ENCODE measurements at regions not wholly inside any gene's neighbourhood (a gene's known extent, or its start where the extent isn't known, plus 50 kb on each side); places are given as distances from the start of the nearest gene placed in this dataset.

DNA sequence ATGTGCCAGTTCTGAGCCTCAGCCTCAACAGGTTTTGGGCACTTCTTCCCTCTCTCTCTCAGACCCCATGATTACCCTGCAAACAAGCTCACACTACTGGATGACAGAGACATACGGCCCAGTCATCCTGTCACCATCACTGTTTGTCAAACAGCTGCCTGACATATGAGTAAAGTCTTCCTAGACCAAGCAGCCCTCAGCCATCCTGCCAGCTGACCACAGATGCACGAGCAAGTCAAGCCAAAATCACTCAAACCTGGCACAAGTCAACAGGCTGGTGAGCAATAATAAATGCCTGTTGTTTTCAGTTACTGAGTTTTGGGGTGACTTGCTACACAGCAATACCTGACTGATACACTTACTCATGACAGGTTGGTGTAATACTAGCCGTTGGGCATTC lies 75.5 kb upstream of the KLF7 start:
- H3K27me3 Mint-ChIP-seq = no peaks in the 10 kb centered on the region
- no peaks in the 10 kb centered on the region for H3K9me3 Mint-ChIP-seq (ENCODE audit: insufficient read depth)
- ChIA-PET CTCF (no interaction called here), POLR2A (no interaction called here)
- H3K27ac Mint-ChIP-seq = no peak overlapping the region
- H3K4me3 Mint-ChIP-seq = no peak overlapping the region
- intact Hi-C loops (cut with micrococcal nuclease) = no loop called here
- no peaks in the 10 kb centered on the region for H3K36me3 ChIP-seq (replicated peaks in 1 of 2; ENCODE audit: control extremely low read depth in 1 of 2, control insufficient read depth in 1 of 2, extremely low read depth in 1 of 2, insufficient read depth in 2 of 2, low read length in 1 of 2)
- DNase-seq = no peak
- H2AFZ ChIP-seq (ENCODE audit: insufficient read depth, low read depth, low read length, poor library complexity, severe bottlenecking) = no peak overlapping the region
- no peak overlapping the region for H3K4me3 ChIP-seq (ENCODE audit: control extremely low read depth in 1 of 5, extremely low read depth in 1 of 5, insufficient read depth in 1 of 5, low read depth in 2 of 5, low read length in 4 of 5)
- H3K9me3 ChIP-seq (ENCODE audit: control extremely low read depth in 1 of 3, control insufficient read depth in 2 of 3, insufficient read depth in 1 of 3, low read length in 2 of 3) = no peaks in the 10 kb centered on the region
- H3K27ac ChIP-seq (ENCODE audit: low read length in 2 of 2) = no peak overlapping the region
- no peak overlapping the region for H3K9ac ChIP-seq (ENCODE audit: low read length)
- H3K27me3 ChIP-seq (replicated peaks in 1 of 4; ENCODE audit: control extremely low read depth in 1 of 4, control insufficient read depth in 3 of 4, insufficient read depth in 4 of 4, low read length in 3 of 4) = no peaks in the 10 kb centered on the region
- no peaks in the 10 kb centered on the region for H3K4me1 ChIP-seq (ENCODE audit: control insufficient read depth in 2 of 2, insufficient read depth in 2 of 2, low read length in 2 of 2)
- WGBS (ENCODE audit: insufficient coverage) = 56% methylated on average over 1 of the region's 3 CpGs
- no peaks in the 10 kb centered on the region for H3K4me1 Mint-ChIP-seq
- no peak overlapping the region for H3K4me2 ChIP-seq (replicated peaks; ENCODE audit: low read depth, low read length, poor library complexity, severe bottlenecking)
- no peak for ATAC-seq (ENCODE audit: low read depth)
- H4K20me1 ChIP-seq (ENCODE audit: control insufficient read depth, insufficient read depth, low read length, poor library complexity, severe bottlenecking) = no peaks in the 10 kb centered on the region
- TF ChIP-seq EZH2 (IDR thresholded peaks at IDR 0.05; ENCODE audit: borderline replicate concordance, insufficient read depth, low read depth, low read length, poor library complexity, severe bottlenecking) = no peak
- TF ChIP-seq, protein P1, sequence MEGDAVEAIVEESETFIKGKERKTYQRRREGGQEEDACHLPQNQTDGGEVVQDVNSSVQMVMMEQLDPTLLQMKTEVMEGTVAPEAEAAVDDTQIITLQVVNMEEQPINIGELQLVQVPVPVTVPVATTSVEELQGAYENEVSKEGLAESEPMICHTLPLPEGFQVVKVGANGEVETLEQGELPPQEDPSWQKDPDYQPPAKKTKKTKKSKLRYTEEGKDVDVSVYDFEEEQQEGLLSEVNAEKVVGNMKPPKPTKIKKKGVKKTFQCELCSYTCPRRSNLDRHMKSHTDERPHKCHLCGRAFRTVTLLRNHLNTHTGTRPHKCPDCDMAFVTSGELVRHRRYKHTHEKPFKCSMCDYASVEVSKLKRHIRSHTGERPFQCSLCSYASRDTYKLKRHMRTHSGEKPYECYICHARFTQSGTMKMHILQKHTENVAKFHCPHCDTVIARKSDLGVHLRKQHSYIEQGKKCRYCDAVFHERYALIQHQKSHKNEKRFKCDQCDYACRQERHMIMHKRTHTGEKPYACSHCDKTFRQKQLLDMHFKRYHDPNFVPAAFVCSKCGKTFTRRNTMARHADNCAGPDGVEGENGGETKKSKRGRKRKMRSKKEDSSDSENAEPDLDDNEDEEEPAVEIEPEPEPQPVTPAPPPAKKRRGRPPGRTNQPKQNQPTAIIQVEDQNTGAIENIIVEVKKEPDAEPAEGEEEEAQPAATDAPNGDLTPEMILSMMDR (IDR thresholded peaks at IDR 0.05) = no peak
- no peaks in the 10 kb centered on the region for H3K79me2 ChIP-seq (ENCODE audit: control insufficient read depth, insufficient read depth, low read length)

DNA sequence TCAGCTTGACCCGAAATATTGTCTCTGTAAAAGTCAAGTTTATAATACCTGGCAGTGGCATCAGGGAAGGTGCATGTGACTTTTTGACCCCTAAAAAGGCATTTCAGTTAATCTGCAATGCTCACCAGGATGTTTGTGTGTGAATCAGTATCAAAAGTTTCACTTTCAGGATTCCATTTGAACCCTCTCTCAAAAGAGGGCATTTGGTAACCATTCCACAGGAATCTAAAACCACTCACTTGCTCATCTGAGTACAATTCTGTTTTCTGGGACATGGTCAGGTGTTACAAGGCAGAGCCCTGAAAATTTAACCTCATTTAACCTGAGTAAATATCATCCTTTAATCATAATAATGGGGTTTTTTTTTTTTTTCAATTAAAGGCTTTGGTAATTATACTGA lies 77.9 kb upstream of the KLF7 start:
- H2AFZ ChIP-seq (ENCODE audit: insufficient read depth, low read depth, low read length, poor library complexity, severe bottlenecking) = no peak overlapping the region
- no peak for ATAC-seq (ENCODE audit: low read depth)
- TF ChIP-seq, protein P1 (IDR thresholded peaks at IDR 0.05) = no peak
- TF ChIP-seq EZH2 (IDR thresholded peaks at IDR 0.05; ENCODE audit: borderline replicate concordance, insufficient read depth, low read depth, low read length, poor library complexity, severe bottlenecking) = no peak
- ChIA-PET POLR2A (no interaction called here), CTCF (interaction anchor here (1.0 kb wide), 1 partner anchor 78 kb away, joined by 3 read pairs; the partner anchor contains the start of gene KLF7)
- WGBS (ENCODE audit: insufficient coverage) = 100% methylated on average over 1 of the region's 1 CpG
- no peak overlapping the region for H3K4me3 ChIP-seq (ENCODE audit: control extremely low read depth in 1 of 5, extremely low read depth in 1 of 5, insufficient read depth in 1 of 5, low read depth in 2 of 5, low read length in 4 of 5)
- Mint-ChIP-seq H3K27ac (no peak overlapping the region), H3K4me1 (no peaks in the 10 kb centered on the region), H3K4me3 (no peak overlapping the region), H3K9me3 (ENCODE audit: insufficient read depth) (no peaks in the 10 kb centered on the region), H3K27me3 (no peaks in the 10 kb centered on the region)
- no peak overlapping the region for H3K9ac ChIP-seq (ENCODE audit: low read length)
- H3K27me3 ChIP-seq (replicated peaks in 1 of 4; ENCODE audit: control extremely low read depth in 1 of 4, control insufficient read depth in 3 of 4, insufficient read depth in 4 of 4, low read length in 3 of 4) = no peaks in the 10 kb centered on the region
- no peaks in the 10 kb centered on the region for H3K9me3 ChIP-seq (ENCODE audit: control extremely low read depth in 1 of 3, control insufficient read depth in 2 of 3, insufficient read depth in 1 of 3, low read length in 2 of 3)
- H3K27ac ChIP-seq (ENCODE audit: low read length in 2 of 2) = no peak overlapping the region
- no peak for DNase-seq
- no peaks in the 10 kb centered on the region for H3K4me1 ChIP-seq (ENCODE audit: control insufficient read depth in 2 of 2, insufficient read depth in 2 of 2, low read length in 2 of 2)
- no peaks in the 10 kb centered on the region for H3K36me3 ChIP-seq (replicated peaks in 1 of 2; ENCODE audit: control extremely low read depth in 1 of 2, control insufficient read depth in 1 of 2, extremely low read depth in 1 of 2, insufficient read depth in 2 of 2, low read length in 1 of 2)
- intact Hi-C loops (cut with micrococcal nuclease) = no loop called here
- H3K79me2 ChIP-seq (ENCODE audit: control insufficient read depth, insufficient read depth, low read length) = no peaks in the 10 kb centered on the region
- no peak overlapping the region for H3K4me2 ChIP-seq (replicated peaks; ENCODE audit: low read depth, low read length, poor library complexity, severe bottlenecking)
- H4K20me1 ChIP-seq (ENCODE audit: control insufficient read depth, insufficient read depth, low read length, poor library complexity, severe bottlenecking) = no peaks in the 10 kb centered on the region

Measured in B cell (primary cell).